ENCODE measurements at regions not wholly inside any gene's neighbourhood (a gene's known extent, or its start where the extent isn't known, plus 50 kb on each side); places are given as distances from the start of the nearest gene placed in this dataset.

- TF ChIP-seq CTCF (IDR thresholded peaks at IDR 0.05) (no peak), ZFX (IDR thresholded peaks at IDR 0.05; ENCODE audit: borderline replicate concordance) (no peak)
Observed at GRCh38 chr22:47783433-47784366, 1021.2 kb downstream of the TBC1D22A start.
